22Rv1 (cell line): ENCODE measurements at regions not wholly inside any gene's neighbourhood (a gene's known extent, or its start where the extent isn't known, plus 50 kb on each side); places are given as distances from the start of the nearest gene placed in this dataset.

Source experiments
- CTCF ChIP-seq: fragments of 450-650 bp; IDR thresholded peaks from 2 replicates; pipeline ENCODE4 v1.5.1; 2017; ENCODE audit warnings: mild to moderate bottlenecking
- ZFX ChIP-seq: fragments of 450-650 bp; IDR thresholded peaks from 2 replicates; pipeline ENCODE4 v1.6.1; 2017; ENCODE audit warnings: antibody characterized with exemption, borderline replicate concordance

GRCh38 chr3:95302044-95302443 is 1239.2 kb downstream of the NSUN3 start:
- TF ChIP-seq CTCF (no peak), ZFX (no peak)
